Neural progenitor cell (in vitro differentiated cells): ENCODE measurements at regions not wholly inside any gene's neighbourhood (a gene's known extent, or its start where the extent isn't known, plus 50 kb on each side); places are given as distances from the start of the nearest gene placed in this dataset.

Experiments
- DNase-seq: peaks from one replicate; pipeline ENCODE4 v3.0.0-alpha.2; 2016; ENCODE audit warnings: low spot score
- H2AFZ ChIP-seq: fragments of 200-600 bp; sonication (generic); replicated peaks from 2 replicates; pipeline ENCODE4 v1.6.1; 2016; ENCODE audit warnings: antibody characterized with exemption
- H3F3A ChIP-seq: fragments of 200-600 bp; sonication (generic); 2 replicates; pipeline ENCODE4 v1.6.1; 2016; ENCODE audit warnings: antibody characterized with exemption, low read depth
- H3K27ac ChIP-seq: fragments of 200-600 bp; sonication (generic); 2 replicates; pipeline ENCODE4 v1.5.1; 2016; ENCODE audit warnings: mild to moderate bottlenecking
- H3K27me3 ChIP-seq: fragments of 200-600 bp; sonication (generic); 2 replicates; pipeline ENCODE4 v1.6.1; 2016; ENCODE audit warnings: mild to moderate bottlenecking, moderate library complexity
- H3K36me3 ChIP-seq: fragments of 200-600 bp; sonication (generic); 2 replicates; pipeline ENCODE4 v1.5.1; 2016
- H3K4me1 ChIP-seq: fragments of 200-600 bp; sonication (generic); 2 replicates; pipeline ENCODE4 v1.6.1; 2016; ENCODE audit warnings: mixed run types
- H3K4me2 ChIP-seq: fragments of 200-600 bp; sonication (generic); 2 replicates; pipeline ENCODE4 v1.6.1; 2016
- H3K4me3 ChIP-seq: fragments of 200-600 bp; sonication (generic); 2 replicates; pipeline ENCODE4 v1.5.1; 2016
- H3K79me2 ChIP-seq: fragments of 200-600 bp; sonication (generic); 2 replicates; pipeline ENCODE4 v1.6.1; 2016; ENCODE audit warnings: low read depth
- H3K9ac ChIP-seq: fragments of 200-600 bp; sonication (generic); 2 replicates; pipeline ENCODE4 v1.6.1; 2016
- H3K9me3 ChIP-seq: fragments of 200-600 bp; sonication (generic); 2 replicates; pipeline ENCODE4 v1.5.1; 2016; ENCODE audit warnings: low read depth
- H4K20me1 ChIP-seq: fragments of 200-600 bp; sonication (generic); 2 replicates; pipeline ENCODE4 v1.6.1; 2016; ENCODE audit warnings: low read depth
- H3K27ac Mint-ChIP-seq: 3 replicates; pipeline ENCODE4 v1.8.0; 2021; ENCODE audit warnings: mixed read lengths
- H3K27me3 Mint-ChIP-seq: 2 replicates; pipeline ENCODE4 v1.8.0; 2022; ENCODE audit warnings: low read depth, mild to moderate bottlenecking, inconsistent platforms, moderate library complexity, mixed read lengths; ENCODE audit not compliant: insufficient read depth
- H3K36me3 Mint-ChIP-seq: 3 replicates; pipeline ENCODE4 v1.8.0; 2021; ENCODE audit warnings: mixed read lengths
- H3K4me1 Mint-ChIP-seq: 3 replicates; pipeline ENCODE4 v1.8.0; 2021; ENCODE audit warnings: mixed read lengths
- H3K4me3 Mint-ChIP-seq: 3 replicates; pipeline ENCODE4 v1.8.0; 2021; ENCODE audit warnings: mild to moderate bottlenecking, moderate library complexity, mixed read lengths
- H3K9me3 Mint-ChIP-seq: 3 replicates; pipeline ENCODE4 v1.8.0; 2020; ENCODE audit warnings: mixed read lengths
- EZH2 ChIP-seq: fragments of 200-600 bp; sonication (generic); IDR thresholded peaks from 2 replicates; pipeline ENCODE4 v1.6.1; 2017; ENCODE audit warnings: antibody characterized with exemption, mild to moderate bottlenecking, moderate library complexity
- EZH2phosphoT487 ChIP-seq: fragments of 200-600 bp; sonication (generic); IDR thresholded peaks from 2 replicates; pipeline ENCODE4 v1.6.1; 2017; ENCODE audit warnings: antibody characterized with exemption
- TF ChIP-seq, protein P1 (sequence below): fragments of 200-600 bp; sonication (generic); IDR thresholded peaks from 2 replicates; pipeline ENCODE4 v1.5.1; 2017; ENCODE audit warnings: antibody characterized with exemption, mild to moderate bottlenecking

DNA sequence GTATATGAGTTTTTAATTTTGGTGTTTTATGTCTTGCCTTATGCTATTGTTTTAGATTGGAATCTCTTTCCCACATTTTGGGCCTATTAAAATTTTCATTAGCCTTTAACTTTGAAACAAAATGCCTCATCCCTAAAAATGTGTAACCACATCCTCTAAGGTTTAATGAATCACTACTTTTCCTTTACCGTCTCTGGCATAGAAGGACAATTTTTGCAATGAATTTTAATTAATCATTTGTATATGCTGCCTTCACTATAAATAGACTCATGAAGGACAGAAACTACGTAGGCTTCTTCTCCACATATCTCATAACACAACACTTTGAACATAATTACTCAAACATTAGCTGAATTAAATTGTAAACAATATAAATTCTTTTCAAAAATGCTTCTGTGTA lies 421.5 kb downstream of the NLGN4X start:
- no peak overlapping the region for H3K27ac Mint-ChIP-seq
- Histone ChIP-seq H3K79me2 (no peaks in the 10 kb centered on the region), H3F3A (no peaks in the 10 kb centered on the region), H3K4me2 (no peak overlapping the region), H3K27ac (no peak overlapping the region), H3K9me3 (no peaks in the 10 kb centered on the region), H3K27me3 (no peaks in the 10 kb centered on the region), H4K20me1 (no peaks in the 10 kb centered on the region), H3K4me1 (no peaks in the 10 kb centered on the region), H3K4me3 (no peak overlapping the region), H2AFZ (no peak overlapping the region), H3K9ac (no peak overlapping the region), H3K36me3 (no peaks in the 10 kb centered on the region)
- no peak for DNase-seq
- H3K36me3 Mint-ChIP-seq = no peaks in the 10 kb centered on the region
- H3K4me1 Mint-ChIP-seq = no peaks in the 10 kb centered on the region
- no peaks in the 10 kb centered on the region for H3K27me3 Mint-ChIP-seq
- no peaks in the 10 kb centered on the region for H3K9me3 Mint-ChIP-seq
- TF ChIP-seq, protein P1, sequence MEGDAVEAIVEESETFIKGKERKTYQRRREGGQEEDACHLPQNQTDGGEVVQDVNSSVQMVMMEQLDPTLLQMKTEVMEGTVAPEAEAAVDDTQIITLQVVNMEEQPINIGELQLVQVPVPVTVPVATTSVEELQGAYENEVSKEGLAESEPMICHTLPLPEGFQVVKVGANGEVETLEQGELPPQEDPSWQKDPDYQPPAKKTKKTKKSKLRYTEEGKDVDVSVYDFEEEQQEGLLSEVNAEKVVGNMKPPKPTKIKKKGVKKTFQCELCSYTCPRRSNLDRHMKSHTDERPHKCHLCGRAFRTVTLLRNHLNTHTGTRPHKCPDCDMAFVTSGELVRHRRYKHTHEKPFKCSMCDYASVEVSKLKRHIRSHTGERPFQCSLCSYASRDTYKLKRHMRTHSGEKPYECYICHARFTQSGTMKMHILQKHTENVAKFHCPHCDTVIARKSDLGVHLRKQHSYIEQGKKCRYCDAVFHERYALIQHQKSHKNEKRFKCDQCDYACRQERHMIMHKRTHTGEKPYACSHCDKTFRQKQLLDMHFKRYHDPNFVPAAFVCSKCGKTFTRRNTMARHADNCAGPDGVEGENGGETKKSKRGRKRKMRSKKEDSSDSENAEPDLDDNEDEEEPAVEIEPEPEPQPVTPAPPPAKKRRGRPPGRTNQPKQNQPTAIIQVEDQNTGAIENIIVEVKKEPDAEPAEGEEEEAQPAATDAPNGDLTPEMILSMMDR = no peak
- TF ChIP-seq EZH2 (no peak), EZH2phosphoT487 (no peak)
- no peak overlapping the region for H3K4me3 Mint-ChIP-seq

- H3K9me3 ChIP-seq = no peaks in the 10 kb centered on the region
- no peak overlapping the region for H3K4me3 ChIP-seq
- H3K79me2 ChIP-seq = no peaks in the 10 kb centered on the region
- H3K27me3 ChIP-seq = no peaks in the 10 kb centered on the region
- no peak overlapping the region for H3K27ac Mint-ChIP-seq
- no peaks in the 10 kb centered on the region for H3K9me3 Mint-ChIP-seq
- H3K36me3 ChIP-seq = no peaks in the 10 kb centered on the region
- H2AFZ ChIP-seq = no peak overlapping the region
- H4K20me1 ChIP-seq = no peaks in the 10 kb centered on the region
- H3K4me1 ChIP-seq = no peaks in the 10 kb centered on the region
- H3K9ac ChIP-seq = no peak overlapping the region
- no peaks in the 10 kb centered on the region for H3K4me1 Mint-ChIP-seq
- H3K27ac ChIP-seq = no peak overlapping the region
- DNase-seq = no peak
- H3K4me3 Mint-ChIP-seq = no peak overlapping the region
- no peak for TF ChIP-seq EZH2phosphoT487
- TF ChIP-seq, protein P1 = no peak
- TF ChIP-seq EZH2 = no peak
- H3F3A ChIP-seq = no peaks in the 10 kb centered on the region
- no peaks in the 10 kb centered on the region for H3K36me3 Mint-ChIP-seq
- H3K27me3 Mint-ChIP-seq = no peaks in the 10 kb centered on the region
- no peak overlapping the region for H3K4me2 ChIP-seq
These were observed 426.3 kb downstream of the NLGN4X start for GRCh38 chrX:5802391-5802790.

DNA sequence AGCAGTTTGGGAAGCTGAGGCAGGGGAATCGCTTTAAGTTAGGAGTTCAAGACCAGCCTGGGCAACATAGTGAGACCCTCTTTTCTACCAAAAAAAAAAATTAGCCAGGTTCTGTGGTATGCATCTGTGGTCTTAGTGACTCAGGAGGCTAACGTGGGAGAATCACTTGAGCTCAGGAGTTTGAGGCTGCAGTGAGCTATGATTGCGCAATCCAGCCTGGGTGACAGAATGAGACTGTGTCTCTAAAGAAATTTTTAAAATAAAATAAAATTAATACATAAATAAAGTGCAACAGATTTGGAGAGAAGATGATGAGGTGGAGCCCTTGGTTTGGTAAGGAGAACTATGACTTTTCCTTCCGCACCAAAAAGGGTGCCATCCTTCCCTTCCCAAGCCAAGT lies 436.9 kb downstream of the NLGN4X start:
- H3K4me1 Mint-ChIP-seq = no peaks in the 10 kb centered on the region
- TF ChIP-seq EZH2phosphoT487 (no peak), EZH2 (no peak)
- TF ChIP-seq, protein P1 = no peak
- H3K9me3 ChIP-seq = no peaks in the 10 kb centered on the region
- H3K27ac Mint-ChIP-seq = no peak overlapping the region
- H3K27me3 Mint-ChIP-seq = peaks cover 4% of the 10 kb centered on the region
- no peak overlapping the region for H3K4me3 Mint-ChIP-seq
- no peaks in the 10 kb centered on the region for H3K36me3 ChIP-seq
- no peaks in the 10 kb centered on the region for H4K20me1 ChIP-seq
- H3F3A ChIP-seq = no peaks in the 10 kb centered on the region
- H3K4me1 ChIP-seq = no peaks in the 10 kb centered on the region
- no peak overlapping the region for H3K4me3 ChIP-seq
- H3K27ac ChIP-seq = no peak overlapping the region
- no peaks in the 10 kb centered on the region for H3K36me3 Mint-ChIP-seq
- DNase-seq = no peak
- H2AFZ ChIP-seq = no peak overlapping the region
- H3K9me3 Mint-ChIP-seq = no peaks in the 10 kb centered on the region
- H3K4me2 ChIP-seq = no peak overlapping the region
- H3K27me3 ChIP-seq = no peaks in the 10 kb centered on the region
- no peaks in the 10 kb centered on the region for H3K79me2 ChIP-seq
- no peak overlapping the region for H3K9ac ChIP-seq

- Histone ChIP-seq H3K79me2 (no peaks in the 10 kb centered on the region), H3K4me3 (no peak overlapping the region), H3K4me1 (no peaks in the 10 kb centered on the region), H3K9me3 (no peaks in the 10 kb centered on the region), H3K27ac (no peak overlapping the region), H4K20me1 (no peaks in the 10 kb centered on the region), H3K9ac (no peak overlapping the region), H3K36me3 (no peaks in the 10 kb centered on the region), H3K27me3 (no peaks in the 10 kb centered on the region), H3F3A (no peaks in the 10 kb centered on the region), H2AFZ (no peak overlapping the region), H3K4me2 (no peak overlapping the region)
- Mint-ChIP-seq H3K9me3 (no peaks in the 10 kb centered on the region), H3K4me3 (no peak overlapping the region), H3K36me3 (no peaks in the 10 kb centered on the region), H3K27ac (no peak overlapping the region), H3K4me1 (no peaks in the 10 kb centered on the region), H3K27me3 (peaks cover 4% of the 10 kb centered on the region)
- DNase-seq = no peak
- TF ChIP-seq EZH2phosphoT487 (no peak), EZH2 (no peak)
- TF ChIP-seq, protein P1 = no peak
These were observed 439.8 kb downstream of the NLGN4X start for GRCh38 chrX:5788910-5789309.
